SKM-1 treated with dmso at 0.1 percent for 144 hours (cell line): ENCODE measurements at regions not wholly inside any gene's neighbourhood (a gene's known extent, or its start where the extent isn't known, plus 50 kb on each side); places are given as distances from the start of the nearest gene placed in this dataset.

ENCODE experiments used
- DNase-seq: peaks from one replicate; lab custom pipeline; 2025; ENCODE audit not compliant: unreplicated experiment; lab: John Stamatoyannopoulos, UW

DNA sequence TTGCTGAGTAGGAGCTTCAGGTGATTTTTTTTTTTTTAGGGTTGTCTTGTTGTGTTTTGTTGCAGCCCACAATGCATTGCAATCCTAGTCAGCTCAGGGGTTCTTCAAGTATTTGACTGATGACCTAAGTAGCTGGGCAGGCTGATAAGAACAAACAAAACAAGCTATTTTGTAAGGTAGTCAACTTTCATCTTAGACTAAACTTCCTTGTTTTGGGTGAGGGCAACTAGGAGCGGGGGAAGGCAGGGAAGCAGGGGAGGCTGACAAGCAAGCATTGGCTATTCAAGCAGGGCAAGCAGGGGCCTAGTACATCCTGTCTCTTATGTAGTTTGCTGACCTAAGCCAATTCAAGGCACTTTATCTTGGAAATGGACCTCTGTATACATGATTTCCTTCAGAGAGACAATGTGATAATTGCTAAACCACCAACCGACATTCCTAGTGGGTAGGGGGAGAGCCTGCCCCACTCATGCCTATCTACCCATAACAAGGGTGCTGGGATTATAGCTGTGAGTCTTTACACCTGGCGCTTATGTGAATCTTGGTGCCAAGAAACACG lies 163.3 kb upstream of the PRKCQ start:
- DNase-seq: no peak

DNA sequence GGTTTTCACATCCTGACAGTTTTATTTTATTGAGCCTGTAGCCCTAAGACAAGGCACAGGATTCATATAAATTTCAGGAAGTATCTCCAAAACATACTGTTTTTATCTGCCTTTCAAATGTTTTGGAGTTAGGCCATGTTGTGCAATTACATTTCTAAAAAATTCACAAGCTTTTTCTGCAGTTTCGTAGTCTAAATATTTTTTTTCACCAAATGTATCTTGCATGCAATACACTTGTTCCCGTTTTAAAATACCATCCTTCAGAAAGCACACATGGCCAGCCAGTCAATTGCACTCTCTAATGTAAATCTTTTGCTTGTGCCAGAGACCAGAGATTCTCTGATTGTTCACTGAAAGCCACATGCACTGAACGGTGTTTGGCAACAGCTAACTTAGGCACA lies 161.5 kb upstream of the PRKCQ start:
- DNase-seq: no peak

DNA sequence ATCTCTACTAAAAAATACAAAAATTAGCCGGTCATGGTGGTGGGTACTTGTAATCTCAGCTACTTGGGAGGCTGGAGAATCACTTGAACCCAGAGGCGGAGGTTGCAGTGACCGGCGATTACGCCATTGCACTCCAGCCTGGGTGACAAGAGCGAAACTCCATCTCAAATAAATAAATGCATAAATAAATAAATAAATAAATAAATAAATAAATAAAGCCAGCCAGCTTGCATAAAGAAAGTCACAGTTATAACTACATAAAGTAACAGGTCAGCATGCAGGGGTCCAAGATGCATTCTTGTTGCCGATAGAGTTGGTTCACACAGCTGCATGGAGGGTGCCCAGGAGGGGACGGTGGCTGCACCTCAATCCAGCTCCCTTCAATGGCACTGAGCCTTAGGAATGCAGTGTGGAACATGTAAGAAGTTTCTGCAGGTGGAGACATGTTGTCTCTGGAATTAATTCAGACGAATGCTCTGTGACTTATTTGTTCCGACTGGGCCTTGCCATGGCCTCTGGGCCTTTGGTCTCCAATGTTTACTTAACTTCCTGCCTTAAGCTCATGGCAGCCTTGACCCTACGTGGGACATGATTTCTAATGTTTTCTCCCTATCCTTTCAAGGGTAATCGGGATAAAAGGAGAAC lies 159.6 kb upstream of the PRKCQ start:
- no peak for DNase-seq

DNA sequence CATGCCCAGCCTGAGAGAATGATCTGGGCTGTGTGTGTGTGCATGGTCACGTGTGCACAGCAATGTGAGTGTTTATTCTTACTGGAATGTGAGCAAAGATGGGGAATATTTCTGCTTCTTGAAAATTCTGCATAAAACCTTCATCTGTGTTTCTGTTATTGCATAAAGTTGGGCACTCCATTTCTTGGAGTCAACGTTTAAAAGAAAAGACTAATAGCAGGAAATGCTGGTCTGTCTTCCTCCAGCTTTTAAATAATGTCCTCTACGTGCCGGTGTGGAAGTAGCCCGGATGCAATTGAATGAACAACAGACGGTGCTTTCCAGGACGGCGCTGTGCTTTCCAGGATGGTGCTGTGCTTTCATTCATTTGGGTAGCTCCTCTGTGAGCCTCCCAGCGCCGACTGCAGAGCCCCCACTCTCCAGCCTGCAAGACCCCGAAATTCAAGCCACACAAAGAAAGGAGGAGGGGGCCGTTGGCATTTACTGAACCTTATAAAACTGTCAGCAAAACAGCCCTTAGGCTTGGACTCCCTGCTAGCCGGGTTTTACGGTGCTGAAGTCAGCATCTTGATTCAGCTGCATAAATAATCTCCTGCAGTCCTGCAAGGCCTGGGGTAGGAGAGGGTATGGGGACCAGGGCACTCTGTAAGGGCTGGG lies 158.2 kb upstream of the PRKCQ start:
- no peak for DNase-seq

DNA sequence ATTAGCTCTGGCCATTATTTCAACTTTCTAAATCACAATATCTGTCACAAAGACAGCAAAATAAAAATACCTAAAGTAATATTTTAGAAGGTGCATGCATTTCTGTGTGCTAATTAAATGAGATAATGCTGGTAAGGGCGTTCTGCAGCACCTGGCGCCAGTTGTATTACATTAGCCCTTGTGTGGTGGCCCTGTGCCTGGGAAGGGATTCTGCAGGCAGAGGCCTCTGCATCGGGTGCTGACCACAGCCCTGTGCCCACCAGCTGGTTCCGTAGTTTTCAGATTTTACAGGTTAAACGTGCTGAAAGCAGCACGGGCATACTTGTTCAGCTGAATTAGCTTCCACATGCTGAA lies 157.7 kb upstream of the PRKCQ start:
- no peak for DNase-seq

DNA sequence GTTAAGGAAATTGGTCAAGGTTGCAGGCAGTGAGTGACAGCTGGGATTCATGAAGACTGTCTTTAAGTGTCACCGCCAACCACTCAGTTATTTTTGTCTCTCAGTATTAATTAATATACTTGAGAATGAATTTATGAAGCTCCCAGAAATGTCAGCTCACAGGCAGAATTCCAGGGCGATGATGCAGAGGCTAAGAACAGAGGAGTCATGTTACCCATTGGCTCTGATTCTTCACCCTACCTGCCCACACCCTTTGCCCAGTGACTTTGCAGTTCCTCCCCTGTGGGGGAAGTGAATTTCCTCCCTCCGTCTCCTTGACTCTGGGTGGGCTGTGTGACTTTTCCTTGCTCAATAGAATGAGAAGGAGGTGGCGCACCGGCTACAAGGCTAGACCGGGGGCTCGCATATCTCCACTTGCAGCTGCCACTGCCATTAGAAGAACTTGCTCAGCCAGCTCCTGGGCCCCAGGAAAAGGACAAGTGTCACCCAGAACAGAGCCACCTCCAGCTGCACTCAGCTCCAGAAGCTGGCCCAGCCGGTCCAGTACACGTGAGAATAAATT lies 157.1 kb upstream of the PRKCQ start:
- DNase-seq: no peak

DNA sequence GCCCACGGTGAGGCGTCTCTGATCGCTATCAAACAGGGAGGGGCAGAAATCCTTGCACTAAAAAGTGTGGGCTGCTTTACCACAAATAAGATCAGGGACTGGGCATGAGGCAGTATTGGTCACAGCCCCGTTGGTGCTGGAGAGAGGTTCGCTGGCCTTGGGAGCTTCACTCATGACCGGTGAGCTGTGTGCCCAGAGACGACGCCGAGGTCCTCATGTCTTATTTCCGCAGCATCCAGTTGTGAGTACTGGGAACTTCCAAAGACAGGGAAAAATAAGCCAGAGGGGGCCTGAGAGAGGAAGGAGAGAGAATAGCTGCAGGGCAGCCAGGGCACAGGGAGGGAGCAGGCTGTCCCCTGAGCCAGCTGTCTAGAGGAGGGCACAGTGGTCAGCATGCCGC lies 154.2 kb upstream of the PRKCQ start:
- DNase-seq: no peak

DNA sequence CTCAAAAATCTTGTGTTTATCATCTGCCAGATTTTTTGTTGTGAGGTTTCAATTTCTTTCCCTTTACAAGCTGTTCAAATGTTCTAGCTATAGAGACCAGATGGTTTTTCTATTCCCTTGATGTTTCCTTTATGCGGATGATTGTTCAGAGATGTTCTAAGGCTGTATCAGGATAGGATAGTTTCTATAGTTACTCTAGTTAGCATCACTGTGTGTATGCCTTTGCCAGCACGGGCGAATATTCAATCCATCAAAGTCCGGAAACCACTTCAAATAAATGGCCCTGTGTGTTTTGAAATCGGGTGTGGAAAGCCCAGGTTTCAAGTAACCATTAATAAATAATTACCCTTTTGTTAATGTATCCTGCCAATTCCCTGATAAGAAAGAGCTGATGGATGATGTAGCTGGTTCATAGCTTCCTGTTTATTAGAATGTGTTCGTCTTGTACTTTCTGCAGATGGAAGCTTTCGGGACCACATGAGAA lies 149.8 kb upstream of the PRKCQ start:
- DNase-seq: no peak

DNA sequence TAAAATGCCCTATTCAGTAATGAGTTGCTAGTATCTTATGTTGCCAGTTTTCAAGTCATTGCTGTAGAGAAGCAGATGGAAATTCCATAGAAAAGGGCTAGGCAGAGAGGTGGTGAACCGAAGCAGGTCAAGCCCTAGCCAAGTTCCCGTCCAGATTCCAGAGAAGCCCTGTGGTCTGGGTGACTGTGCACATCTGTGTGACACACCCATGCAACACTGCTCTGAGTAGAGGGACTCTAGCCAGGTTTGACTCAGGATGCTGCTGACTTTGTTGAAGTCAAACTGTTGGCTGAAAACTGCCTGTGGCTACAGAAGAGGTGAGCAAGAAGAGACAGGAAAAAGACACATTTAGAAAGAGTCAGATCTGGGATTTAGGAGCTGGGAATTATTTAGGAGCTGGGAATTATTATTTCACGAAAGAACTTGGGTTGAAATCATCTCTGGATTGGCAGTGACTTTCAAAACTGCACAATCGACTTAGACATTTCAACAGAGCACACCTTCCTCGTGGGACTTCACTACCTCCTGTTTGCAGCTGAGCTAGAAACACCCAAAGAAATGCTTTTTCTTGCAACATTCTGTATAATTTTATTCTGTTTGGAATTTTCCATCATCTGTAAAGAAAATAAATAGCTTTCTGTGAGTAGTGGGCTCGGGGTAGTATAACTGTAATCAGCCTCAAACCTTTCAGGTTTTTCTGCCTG lies 149.1 kb upstream of the PRKCQ start:
- no peak for DNase-seq

DNA sequence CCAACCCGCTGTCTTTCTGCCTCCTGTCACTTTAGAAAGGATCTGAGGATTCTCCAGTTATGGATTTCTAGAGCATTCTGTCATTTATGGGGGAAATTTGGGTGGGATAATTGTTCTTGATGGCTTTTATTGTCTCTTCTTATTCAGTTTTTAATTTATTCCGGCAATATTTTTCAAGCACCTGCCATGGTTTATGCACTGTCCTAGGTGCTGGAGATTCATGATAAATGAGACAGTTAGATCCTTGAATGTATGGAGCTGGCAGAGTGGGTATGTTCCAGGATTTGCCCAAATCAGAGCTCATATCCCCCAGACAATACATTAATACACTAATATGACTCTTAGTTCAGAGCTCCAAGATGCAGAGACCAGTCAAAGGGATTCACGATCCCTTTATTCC lies 146.8 kb upstream of the PRKCQ start:
- no peak for DNase-seq

DNA sequence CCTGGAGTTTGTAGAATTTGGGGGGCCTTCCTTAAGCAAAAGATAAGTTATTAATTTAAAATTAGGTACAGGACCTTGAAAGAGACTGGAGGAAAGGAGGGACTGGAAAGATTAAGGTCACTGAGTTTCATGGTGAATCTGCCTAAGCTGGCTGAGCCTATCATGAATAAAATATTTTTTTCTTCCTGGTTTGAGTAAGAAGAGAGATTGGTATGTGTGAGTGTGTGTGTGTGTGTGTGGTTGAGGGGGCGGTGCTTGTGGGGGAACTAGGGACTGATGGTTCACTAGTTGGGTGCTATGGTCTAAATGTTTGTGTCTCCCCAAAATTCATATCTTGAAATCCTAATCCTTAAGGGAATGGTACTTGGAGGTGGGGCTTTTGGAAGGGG lies 142.5 kb upstream of the PRKCQ start:
- DNase-seq: no peak

DNA sequence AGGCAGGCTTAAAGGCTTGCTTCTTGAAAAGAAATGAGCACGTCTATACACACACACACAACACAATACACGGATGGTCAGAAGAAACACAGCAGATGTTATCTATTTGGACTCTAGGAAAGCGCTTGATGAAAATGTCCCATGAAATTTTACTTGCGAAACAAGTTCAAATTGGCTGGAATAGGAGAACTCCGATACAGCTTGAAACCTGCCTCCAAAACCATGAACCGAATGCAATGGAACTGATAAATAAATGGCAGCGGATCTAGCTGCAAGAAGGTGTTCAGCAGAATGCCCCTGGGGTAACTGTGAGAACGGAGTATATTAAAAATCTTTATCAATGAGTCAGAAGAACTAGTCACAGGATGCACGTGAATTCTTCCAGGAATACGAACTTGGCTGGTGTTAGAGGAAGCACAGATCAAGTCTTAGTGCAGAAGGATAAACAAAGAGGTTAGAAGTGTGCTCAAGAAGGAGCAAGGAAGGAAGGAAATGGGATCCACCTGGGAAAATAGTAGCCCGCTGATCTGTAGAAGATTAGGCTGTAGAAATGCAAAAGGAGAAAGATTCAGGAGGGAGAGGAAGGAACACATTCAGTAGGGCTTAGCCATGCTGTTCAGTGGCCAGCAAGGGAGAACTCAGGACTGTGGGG lies 142.0 kb upstream of the PRKCQ start:
- no peak for DNase-seq

DNA sequence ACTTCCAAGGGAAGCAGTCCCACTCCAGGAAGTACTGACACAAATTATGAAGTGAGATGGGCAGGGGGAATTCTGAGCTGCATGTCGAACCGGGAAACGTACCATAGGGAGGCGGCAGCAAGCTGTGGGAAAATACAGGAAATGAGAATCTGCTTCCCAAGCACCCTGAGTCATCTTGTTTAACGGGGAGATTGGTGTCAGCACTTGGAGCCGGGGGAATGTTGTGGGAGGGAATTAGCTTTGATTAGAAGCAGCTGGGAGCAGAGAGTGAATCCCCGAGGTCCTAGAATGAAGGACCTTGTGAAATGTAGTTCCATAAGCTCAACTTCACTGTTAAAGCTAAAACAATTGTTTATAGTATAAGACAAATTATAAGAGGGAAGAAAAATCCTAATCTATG lies 141.4 kb upstream of the PRKCQ start:
- no peak for DNase-seq

DNA sequence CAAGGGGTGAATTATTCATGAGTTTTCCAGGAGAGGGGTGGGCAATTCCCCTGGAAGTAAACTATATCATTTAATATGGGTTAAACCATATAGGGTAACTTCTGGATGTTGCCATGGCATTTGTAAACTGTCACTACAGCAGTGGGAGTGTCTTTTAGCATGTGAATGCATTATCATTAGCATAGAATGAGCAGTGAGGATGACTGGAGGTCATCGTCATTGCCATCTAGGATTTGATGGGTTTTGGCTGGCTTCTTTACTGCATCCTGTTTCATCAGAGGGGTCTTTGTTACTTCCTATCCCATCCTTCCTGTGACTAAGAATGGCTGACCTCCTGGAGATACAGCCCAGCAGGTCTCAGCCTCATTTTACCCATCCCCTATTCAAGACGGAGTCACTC lies 139.5 kb upstream of the PRKCQ start:
- DNase-seq: no peak

DNA sequence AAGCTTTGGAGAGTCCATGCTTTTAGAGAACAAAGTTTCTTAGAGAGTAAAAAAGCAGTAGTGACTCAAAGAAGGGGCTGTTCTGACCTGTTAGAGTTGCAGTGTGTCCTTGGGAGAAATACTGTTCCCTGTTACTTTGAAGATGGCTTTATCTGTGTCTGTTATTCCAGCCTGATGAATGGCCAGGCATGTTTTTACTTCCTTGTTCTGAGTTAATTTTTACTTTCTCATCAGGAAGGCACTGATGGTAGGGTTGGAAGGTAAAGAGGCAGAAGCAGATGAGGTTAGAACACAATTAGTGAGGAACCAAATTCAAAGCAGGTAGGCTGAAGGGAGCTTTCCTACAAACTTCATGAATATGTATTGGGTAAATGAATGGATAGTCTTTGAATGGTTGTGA lies 138.5 kb upstream of the PRKCQ start:
- DNase-seq: no peak

DNA sequence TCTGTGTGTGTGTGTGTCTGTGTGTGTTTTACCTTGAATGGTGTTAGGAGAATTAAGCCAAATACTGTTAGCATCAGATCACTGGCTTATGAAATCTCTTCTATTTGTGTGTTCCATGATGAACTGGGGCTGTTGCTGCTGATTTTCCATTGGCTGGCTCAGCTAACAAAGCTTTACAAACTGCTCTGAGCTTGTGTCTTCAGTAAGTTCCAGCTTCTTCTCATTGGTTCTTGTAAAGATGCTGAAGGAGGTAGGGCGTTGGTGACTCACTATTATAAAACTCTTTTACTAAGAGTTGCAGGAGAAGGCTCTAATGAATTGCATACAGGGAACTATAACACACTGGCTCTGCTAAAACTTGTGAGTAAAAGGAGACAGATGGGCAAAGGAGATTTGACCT lies 136.4 kb upstream of the PRKCQ start:
- DNase-seq: no peak

DNA sequence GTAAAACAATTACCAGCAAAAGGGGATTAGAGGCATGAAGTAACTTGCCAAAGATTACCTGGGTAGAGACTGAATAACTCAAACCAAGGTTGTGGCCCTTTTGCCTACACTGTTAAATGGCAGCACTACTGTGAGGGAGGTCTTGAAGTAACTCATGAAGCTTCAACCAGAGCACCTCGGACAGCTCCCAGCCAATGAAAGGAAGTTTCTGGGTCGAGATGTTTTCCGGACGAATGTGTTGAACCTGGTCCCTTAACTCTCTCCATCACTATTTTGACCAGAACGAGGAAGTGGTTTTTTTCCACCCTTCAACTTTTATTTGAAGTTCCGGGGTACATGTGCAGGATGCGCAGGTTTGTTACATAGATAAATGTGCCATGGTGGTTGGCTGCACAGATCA lies 133.6 kb upstream of the PRKCQ start:
- no peak for DNase-seq

DNA sequence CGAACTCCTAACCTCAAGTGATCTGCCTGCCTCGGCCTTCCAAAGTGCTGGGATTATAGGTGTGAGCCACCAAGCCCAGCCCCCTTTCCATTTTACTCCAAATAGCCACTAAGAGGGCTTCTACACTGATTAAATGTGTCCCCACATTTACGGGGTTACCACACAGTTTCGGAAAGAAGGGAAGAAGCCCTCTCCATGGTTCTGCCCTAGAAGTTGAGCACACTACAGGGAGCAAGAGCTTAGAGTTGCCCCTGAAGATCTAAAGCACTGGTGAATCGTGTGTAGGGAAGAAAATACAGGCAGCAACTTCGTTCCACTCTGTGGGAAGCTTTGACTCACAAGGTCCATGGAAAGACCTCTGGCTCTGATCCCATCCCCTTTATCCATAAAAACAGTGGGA lies 133.0 kb upstream of the PRKCQ start:
- DNase-seq: no peak

DNA sequence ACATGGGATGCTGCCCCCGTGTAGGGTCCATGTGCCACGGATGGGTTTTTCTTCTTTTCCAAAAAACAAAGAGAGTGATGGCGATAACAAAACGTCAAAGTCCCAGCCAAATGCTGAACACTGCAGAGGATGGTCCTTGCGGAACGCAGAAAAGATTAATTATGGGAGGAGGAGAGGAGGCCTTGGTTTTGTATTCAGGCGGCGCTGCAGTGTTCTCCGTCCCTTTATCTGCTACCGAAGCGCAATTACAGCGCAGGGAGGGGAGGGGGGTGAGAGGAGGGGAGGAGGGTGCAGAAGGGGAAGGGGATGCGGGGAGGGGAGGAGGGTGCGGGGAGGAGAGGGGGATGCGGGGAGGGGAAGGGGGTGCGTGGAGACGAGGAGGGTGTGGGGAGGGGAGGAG lies 131.8 kb upstream of the PRKCQ start:
- DNase-seq: no peak

DNA sequence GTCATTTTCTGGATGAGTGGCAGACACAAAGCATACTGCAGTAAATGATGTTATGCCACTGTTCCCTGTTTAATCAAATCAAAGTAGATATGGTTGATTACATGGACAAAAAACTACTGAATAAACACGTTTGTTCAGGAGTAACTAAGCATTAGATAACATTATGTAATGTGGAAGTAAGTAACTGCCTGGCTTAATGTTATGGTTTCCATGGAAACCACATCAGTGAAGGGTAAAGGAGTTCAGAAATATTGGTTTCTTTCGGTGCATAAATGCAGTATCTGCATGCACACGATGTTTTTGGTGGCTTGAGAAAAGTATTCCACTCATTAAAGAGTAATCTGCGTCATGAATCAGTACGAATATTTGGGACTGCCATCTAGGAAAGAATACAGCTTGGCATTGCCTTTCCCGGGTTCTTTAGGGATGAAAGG lies 131.3 kb upstream of the PRKCQ start:
- no peak for DNase-seq

DNA sequence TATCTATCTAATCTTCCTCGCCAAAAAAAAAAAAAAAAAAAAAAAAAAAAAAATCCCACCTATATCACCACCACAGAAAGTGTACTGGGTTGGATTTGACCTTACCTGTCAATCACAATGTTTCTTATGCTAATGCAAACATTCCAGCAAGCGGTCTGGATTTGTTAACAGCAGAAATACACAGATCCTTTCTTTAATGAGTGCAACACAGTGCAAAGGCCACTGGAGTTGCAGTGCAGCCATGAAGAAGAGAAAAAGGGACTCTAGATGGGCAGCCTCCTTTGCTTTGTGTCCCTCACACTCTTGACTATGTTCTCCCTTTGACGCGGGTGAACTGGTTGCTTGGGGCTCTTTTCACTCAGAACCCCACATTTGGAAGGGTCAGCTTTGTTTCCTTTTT lies 127.3 kb upstream of the PRKCQ start:
- DNase-seq: no peak
